ENCODE measurements at regions not wholly inside any gene's neighbourhood (a gene's known extent, or its start where the extent isn't known, plus 50 kb on each side); places are given as distances from the start of the nearest gene placed in this dataset.

DNA sequence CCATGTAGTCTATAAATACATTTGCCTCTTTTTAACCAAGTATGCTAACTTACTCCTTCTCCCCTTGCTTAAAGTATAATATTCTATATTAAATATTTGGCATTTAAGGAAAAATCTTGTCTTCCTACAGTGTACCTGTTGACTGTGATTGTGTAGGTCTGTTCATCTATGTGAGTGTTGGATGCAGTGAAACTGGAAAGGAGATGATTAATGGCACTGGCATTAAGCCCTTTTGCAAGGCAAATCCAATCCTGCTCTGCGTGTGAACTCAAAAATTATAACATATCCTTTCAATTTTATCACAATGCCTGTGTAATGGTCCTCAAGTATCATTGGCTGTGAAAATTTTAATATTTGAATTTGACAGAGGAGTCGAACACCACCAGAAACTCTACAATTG is 565.0 kb downstream of the KCNT2 start:
- TF ChIP-seq POLR2A (IDR thresholded peaks at IDR 0.05; ENCODE audit: low read depth, low read length) = no peak
- TF ChIP-seq POLR2AphosphoS5 (IDR thresholded peaks at IDR 0.05; ENCODE audit: low read depth, low read length) = no peak
- no peak for TF ChIP-seq SPI1 (IDR thresholded peaks at IDR 0.05; ENCODE audit: low read depth, low read length)
- TF ChIP-seq POU2F2 (IDR thresholded peaks at IDR 0.05; ENCODE audit: low read depth, low read length) = no peak
